ENCODE measurements at regions not wholly inside any gene's neighbourhood (a gene's known extent, or its start where the extent isn't known, plus 50 kb on each side); places are given as distances from the start of the nearest gene placed in this dataset.

DNA sequence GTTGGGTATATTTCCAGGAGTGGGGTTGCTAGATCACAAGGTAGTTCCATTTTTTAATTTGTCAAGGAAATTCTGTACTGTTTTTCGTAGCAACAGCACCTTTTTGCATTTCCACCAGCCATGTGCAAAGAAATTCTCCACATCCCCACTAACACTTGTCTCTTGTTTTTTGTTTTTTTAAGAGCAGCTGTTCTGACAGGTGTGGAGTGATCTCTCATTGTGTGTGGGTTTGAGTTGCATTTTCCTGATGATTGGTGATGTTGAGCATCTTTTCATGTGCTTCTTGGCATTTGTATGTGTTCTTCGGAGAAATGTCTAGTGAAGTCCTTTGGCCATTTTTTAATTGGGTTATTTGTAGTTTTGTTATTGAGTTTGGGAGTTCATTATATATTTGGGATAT is 80.3 kb upstream of the PUDP start:
- TF ChIP-seq, protein P1, sequence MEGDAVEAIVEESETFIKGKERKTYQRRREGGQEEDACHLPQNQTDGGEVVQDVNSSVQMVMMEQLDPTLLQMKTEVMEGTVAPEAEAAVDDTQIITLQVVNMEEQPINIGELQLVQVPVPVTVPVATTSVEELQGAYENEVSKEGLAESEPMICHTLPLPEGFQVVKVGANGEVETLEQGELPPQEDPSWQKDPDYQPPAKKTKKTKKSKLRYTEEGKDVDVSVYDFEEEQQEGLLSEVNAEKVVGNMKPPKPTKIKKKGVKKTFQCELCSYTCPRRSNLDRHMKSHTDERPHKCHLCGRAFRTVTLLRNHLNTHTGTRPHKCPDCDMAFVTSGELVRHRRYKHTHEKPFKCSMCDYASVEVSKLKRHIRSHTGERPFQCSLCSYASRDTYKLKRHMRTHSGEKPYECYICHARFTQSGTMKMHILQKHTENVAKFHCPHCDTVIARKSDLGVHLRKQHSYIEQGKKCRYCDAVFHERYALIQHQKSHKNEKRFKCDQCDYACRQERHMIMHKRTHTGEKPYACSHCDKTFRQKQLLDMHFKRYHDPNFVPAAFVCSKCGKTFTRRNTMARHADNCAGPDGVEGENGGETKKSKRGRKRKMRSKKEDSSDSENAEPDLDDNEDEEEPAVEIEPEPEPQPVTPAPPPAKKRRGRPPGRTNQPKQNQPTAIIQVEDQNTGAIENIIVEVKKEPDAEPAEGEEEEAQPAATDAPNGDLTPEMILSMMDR (conservative IDR thresholded peaks at IDR 0.05 in 1 of 2, IDR thresholded peaks at IDR 0.05 in 1 of 2; ENCODE audit: low read depth in 1 of 2, low read length in 2 of 2): no peak
- no peak for TF ChIP-seq EZH2 (IDR thresholded peaks at IDR 0.05; ENCODE audit: low read length, missing control alignments)

Measured in fibroblast of lung (primary cell).